Mammary epithelial cell (primary cell): ENCODE measurements at regions not wholly inside any gene's neighbourhood (a gene's known extent, or its start where the extent isn't known, plus 50 kb on each side); places are given as distances from the start of the nearest gene placed in this dataset.

ENCODE experiments used
- EZH2 ChIP-seq: IDR thresholded peaks from 2 replicates; pipeline ENCODE4 v1.6.1; 2012; ENCODE audit warnings: low read length, inconsistent platforms, borderline replicate concordance
- TF ChIP-seq, protein P1 (sequence below), 2 donors: IDR thresholded peaks in 1 of 2; conservative IDR thresholded peaks in 1 of 2; 2 replicates each; pipeline ENCODE4 v1.5.1; 2011 to 2012; ENCODE audit warnings: inconsistent platforms in 2 of 2, low read length in 2 of 2, mild to moderate bottlenecking in 2 of 2, control low read depth in 1 of 2, low read depth in 1 of 2; ENCODE audit not compliant: insufficient read depth in 1 of 2; ENCODE audit errors: extremely low read depth in 1 of 2

GRCh38 chr16:17031484-17032268 is 439.1 kb downstream of the XYLT1 start:
- TF ChIP-seq, protein P1, sequence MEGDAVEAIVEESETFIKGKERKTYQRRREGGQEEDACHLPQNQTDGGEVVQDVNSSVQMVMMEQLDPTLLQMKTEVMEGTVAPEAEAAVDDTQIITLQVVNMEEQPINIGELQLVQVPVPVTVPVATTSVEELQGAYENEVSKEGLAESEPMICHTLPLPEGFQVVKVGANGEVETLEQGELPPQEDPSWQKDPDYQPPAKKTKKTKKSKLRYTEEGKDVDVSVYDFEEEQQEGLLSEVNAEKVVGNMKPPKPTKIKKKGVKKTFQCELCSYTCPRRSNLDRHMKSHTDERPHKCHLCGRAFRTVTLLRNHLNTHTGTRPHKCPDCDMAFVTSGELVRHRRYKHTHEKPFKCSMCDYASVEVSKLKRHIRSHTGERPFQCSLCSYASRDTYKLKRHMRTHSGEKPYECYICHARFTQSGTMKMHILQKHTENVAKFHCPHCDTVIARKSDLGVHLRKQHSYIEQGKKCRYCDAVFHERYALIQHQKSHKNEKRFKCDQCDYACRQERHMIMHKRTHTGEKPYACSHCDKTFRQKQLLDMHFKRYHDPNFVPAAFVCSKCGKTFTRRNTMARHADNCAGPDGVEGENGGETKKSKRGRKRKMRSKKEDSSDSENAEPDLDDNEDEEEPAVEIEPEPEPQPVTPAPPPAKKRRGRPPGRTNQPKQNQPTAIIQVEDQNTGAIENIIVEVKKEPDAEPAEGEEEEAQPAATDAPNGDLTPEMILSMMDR (conservative IDR thresholded peaks at IDR 0.05 in 1 of 2, IDR thresholded peaks at IDR 0.05 in 1 of 2; ENCODE audit: extremely low read depth in 1 of 2, insufficient read depth in 1 of 2, low read depth in 1 of 2, low read length in 2 of 2), result no peak
- TF ChIP-seq EZH2, result no peak
